ENCODE measurements at regions not wholly inside any gene's neighbourhood (a gene's known extent, or its start where the extent isn't known, plus 50 kb on each side); places are given as distances from the start of the nearest gene placed in this dataset.

DNA sequence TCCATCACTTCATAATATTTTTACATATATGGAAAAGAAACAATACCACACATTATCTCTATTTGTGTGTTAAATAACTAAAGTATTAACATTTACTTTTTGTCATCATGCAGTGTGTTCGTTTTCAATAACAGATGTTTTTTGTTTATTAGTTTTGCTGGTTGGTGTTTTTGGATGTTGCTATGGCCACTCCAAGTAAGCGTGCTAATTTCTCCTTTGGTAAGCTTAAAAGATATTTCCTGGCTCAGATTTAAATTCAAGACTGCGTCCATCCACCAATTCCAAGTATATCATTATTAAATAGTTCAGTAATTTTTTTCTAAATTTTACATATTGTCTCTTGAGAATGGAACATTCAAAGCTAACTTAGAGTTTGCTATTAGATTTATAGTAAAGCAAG is 235.4 kb upstream of the IL1RAPL1 start:
- TF ChIP-seq RAD21 (IDR thresholded peaks at IDR 0.05; ENCODE audit: low read depth) (no peak), TAF1 (IDR thresholded peaks at IDR 0.05; ENCODE audit: low read depth) (no peak)
- TF ChIP-seq, protein P1, sequence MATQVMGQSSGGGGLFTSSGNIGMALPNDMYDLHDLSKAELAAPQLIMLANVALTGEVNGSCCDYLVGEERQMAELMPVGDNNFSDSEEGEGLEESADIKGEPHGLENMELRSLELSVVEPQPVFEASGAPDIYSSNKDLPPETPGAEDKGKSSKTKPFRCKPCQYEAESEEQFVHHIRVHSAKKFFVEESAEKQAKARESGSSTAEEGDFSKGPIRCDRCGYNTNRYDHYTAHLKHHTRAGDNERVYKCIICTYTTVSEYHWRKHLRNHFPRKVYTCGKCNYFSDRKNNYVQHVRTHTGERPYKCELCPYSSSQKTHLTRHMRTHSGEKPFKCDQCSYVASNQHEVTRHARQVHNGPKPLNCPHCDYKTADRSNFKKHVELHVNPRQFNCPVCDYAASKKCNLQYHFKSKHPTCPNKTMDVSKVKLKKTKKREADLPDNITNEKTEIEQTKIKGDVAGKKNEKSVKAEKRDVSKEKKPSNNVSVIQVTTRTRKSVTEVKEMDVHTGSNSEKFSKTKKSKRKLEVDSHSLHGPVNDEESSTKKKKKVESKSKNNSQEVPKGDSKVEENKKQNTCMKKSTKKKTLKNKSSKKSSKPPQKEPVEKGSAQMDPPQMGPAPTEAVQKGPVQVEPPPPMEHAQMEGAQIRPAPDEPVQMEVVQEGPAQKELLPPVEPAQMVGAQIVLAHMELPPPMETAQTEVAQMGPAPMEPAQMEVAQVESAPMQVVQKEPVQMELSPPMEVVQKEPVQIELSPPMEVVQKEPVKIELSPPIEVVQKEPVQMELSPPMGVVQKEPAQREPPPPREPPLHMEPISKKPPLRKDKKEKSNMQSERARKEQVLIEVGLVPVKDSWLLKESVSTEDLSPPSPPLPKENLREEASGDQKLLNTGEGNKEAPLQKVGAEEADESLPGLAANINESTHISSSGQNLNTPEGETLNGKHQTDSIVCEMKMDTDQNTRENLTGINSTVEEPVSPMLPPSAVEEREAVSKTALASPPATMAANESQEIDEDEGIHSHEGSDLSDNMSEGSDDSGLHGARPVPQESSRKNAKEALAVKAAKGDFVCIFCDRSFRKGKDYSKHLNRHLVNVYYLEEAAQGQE (IDR thresholded peaks at IDR 0.05; ENCODE audit: low read depth), result no peak
